HepG2 (cell line): ENCODE measurements at regions not wholly inside any gene's neighbourhood (a gene's known extent, or its start where the extent isn't known, plus 50 kb on each side); places are given as distances from the start of the nearest gene placed in this dataset.

Experiments used
- HNRNPK ChIP-seq: fragments of 200-400 bp; formaldehyde crosslinking; IDR thresholded peaks from 2 replicates; pipeline ENCODE4 v1.6.1; 2018; ENCODE audit warnings: low read length, low read depth, moderate library complexity, mild to moderate bottlenecking; ENCODE audit not compliant: poor library complexity, severe bottlenecking
- SETDB1 ChIP-seq: sonication (generic); formaldehyde crosslinking; IDR thresholded peaks from 2 replicates; pipeline ENCODE4 v1.5.1; 2020; ENCODE audit warnings: missing genetic modification reagents, mild to moderate bottlenecking, borderline replicate concordance
- ZBTB33 ChIP-seq: sonication (generic); formaldehyde crosslinking; IDR thresholded peaks from 2 replicates; pipeline ENCODE4 v1.4.0; 2020; ENCODE audit warnings: missing genetic modification reagents
- TF ChIP-seq, protein P1 (sequence below): IDR thresholded peaks from 2 replicates; pipeline ENCODE4 v1.6.1; 2012; ENCODE audit warnings: inconsistent platforms
- TF ChIP-seq, protein P2 (sequence below): sonication (generic); formaldehyde crosslinking; IDR thresholded peaks from 2 replicates; pipeline ENCODE4 v1.8.1; 2023; ENCODE audit warnings: mild to moderate bottlenecking, missing genetic modification reagents

DNA sequence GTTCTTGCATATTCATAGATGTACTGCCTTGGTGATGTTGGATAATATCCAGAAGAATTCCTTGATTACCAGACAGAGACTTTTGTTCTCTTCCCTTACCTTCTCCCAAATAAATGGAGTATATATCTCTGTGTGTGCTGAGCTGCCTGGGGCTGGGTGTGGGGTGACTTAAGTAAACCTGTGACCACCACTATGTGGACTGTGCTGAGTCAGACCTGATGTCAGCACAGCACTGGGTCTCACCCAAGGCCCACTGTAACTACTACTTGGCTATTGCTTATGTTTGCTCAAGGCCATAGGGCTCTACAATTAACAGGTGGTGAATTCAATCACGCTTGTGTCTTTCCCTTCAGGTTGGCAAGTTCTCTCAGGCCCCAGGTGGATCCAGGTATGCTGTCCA lies 145.7 kb upstream of the MDGA2 start:
- TF ChIP-seq SETDB1 (CRISPR knock-in tag) (no peak), HNRNPK (no peak), ZBTB33 (no peak)
- TF ChIP-seq, protein P1, sequence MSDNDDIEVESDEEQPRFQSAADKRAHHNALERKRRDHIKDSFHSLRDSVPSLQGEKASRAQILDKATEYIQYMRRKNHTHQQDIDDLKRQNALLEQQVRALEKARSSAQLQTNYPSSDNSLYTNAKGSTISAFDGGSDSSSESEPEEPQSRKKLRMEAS: no peak
- TF ChIP-seq, protein P2, sequence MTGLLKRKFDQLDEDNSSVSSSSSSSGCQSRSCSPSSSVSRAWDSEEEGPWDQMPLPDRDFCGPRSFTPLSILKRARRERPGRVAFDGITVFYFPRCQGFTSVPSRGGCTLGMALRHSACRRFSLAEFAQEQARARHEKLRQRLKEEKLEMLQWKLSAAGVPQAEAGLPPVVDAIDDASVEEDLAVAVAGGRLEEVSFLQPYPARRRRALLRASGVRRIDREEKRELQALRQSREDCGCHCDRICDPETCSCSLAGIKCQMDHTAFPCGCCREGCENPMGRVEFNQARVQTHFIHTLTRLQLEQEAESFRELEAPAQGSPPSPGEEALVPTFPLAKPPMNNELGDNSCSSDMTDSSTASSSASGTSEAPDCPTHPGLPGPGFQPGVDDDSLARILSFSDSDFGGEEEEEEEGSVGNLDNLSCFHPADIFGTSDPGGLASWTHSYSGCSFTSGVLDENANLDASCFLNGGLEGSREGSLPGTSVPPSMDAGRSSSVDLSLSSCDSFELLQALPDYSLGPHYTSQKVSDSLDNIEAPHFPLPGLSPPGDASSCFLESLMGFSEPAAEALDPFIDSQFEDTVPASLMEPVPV: no peak
